Chondrocyte (in vitro differentiated cells): ENCODE measurements at regions not wholly inside any gene's neighbourhood (a gene's known extent, or its start where the extent isn't known, plus 50 kb on each side); places are given as distances from the start of the nearest gene placed in this dataset.

Experiments used
- DNase-seq: peaks from one replicate; pipeline ENCODE4 v3.0.0; 2021; ENCODE audit warnings: mixed read lengths, low spot score
- H3K27ac Mint-ChIP-seq: one replicate; pipeline ENCODE4 v1.8.0; 2021; ENCODE audit warnings: mild to moderate bottlenecking, moderate library complexity, mixed read lengths; ENCODE audit not compliant: unreplicated experiment
- H3K27me3 Mint-ChIP-seq: 2 replicates; pipeline ENCODE4 v1.8.0; 2021; ENCODE audit warnings: low read depth, mixed read lengths
- H3K36me3 Mint-ChIP-seq: 2 replicates; pipeline ENCODE4 v1.8.0; 2021; ENCODE audit warnings: low read depth, mixed read lengths
- H3K4me1 Mint-ChIP-seq: 2 replicates; pipeline ENCODE4 v1.8.0; 2021; ENCODE audit warnings: low read depth, mild to moderate bottlenecking, mixed read lengths
- H3K4me3 Mint-ChIP-seq: one replicate; pipeline ENCODE4 v1.8.0; 2021; ENCODE audit warnings: mild to moderate bottlenecking, moderate library complexity, mixed read lengths; ENCODE audit not compliant: unreplicated experiment
- H3K9me3 Mint-ChIP-seq: 2 replicates; pipeline ENCODE4 v1.8.0; 2021; ENCODE audit warnings: low read depth, mixed read lengths
- TF ChIP-seq, protein P1 (sequence below): fragments of 200-600 bp; sonication (generic); IDR thresholded peaks from 2 replicates; pipeline ENCODE4 v1.5.0; 2021; ENCODE audit warnings: antibody characterized with exemption, mild to moderate bottlenecking, moderate library complexity

- Mint-ChIP-seq H3K36me3 (no peaks in the 10 kb centered on the region), H3K9me3 (peaks cover 2% of the 10 kb centered on the region)
- DNase-seq, result no peak
Measured at GRCh38 chr7:113774182-113774807, 144.5 kb downstream of the PPP1R3A start.

GRCh38 chr7:113770146-113770738, 148.6 kb downstream of the PPP1R3A start:
- no peak overlapping the region for H3K4me3 Mint-ChIP-seq
- H3K27ac Mint-ChIP-seq, result no peak overlapping the region
- H3K27me3 Mint-ChIP-seq, result no peaks in the 10 kb centered on the region
- no peaks in the 10 kb centered on the region for H3K36me3 Mint-ChIP-seq
- no peak for DNase-seq
- H3K4me1 Mint-ChIP-seq, result peaks cover 21% of the 10 kb centered on the region
- peaks cover 2% of the 10 kb centered on the region for H3K9me3 Mint-ChIP-seq
- TF ChIP-seq, protein P1, sequence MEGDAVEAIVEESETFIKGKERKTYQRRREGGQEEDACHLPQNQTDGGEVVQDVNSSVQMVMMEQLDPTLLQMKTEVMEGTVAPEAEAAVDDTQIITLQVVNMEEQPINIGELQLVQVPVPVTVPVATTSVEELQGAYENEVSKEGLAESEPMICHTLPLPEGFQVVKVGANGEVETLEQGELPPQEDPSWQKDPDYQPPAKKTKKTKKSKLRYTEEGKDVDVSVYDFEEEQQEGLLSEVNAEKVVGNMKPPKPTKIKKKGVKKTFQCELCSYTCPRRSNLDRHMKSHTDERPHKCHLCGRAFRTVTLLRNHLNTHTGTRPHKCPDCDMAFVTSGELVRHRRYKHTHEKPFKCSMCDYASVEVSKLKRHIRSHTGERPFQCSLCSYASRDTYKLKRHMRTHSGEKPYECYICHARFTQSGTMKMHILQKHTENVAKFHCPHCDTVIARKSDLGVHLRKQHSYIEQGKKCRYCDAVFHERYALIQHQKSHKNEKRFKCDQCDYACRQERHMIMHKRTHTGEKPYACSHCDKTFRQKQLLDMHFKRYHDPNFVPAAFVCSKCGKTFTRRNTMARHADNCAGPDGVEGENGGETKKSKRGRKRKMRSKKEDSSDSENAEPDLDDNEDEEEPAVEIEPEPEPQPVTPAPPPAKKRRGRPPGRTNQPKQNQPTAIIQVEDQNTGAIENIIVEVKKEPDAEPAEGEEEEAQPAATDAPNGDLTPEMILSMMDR, result no peak

More at GRCh38 chr7:113774182-113774807, 144.5 kb downstream of the PPP1R3A start:
- TF ChIP-seq, protein P1, result peak; percentile 94
- Mint-ChIP-seq H3K4me1 (peaks cover 17% of the 10 kb centered on the region), H3K27me3 (no peaks in the 10 kb centered on the region), H3K4me3 (no peak overlapping the region), H3K27ac (peak overlapping the region; percentile 84)

- no peak overlapping the region for H3K27ac Mint-ChIP-seq
- peaks cover 2% of the 10 kb centered on the region for H3K9me3 Mint-ChIP-seq
- H3K36me3 Mint-ChIP-seq, result no peaks in the 10 kb centered on the region
- TF ChIP-seq, protein P1, result no peak
- H3K4me3 Mint-ChIP-seq, result no peak overlapping the region
- no peaks in the 10 kb centered on the region for H3K27me3 Mint-ChIP-seq
- DNase-seq, result no peak
- peaks cover 22% of the 10 kb centered on the region for H3K4me1 Mint-ChIP-seq
Measured at GRCh38 chr7:113768387-113768786, 150.4 kb downstream of the PPP1R3A start.

DNA sequence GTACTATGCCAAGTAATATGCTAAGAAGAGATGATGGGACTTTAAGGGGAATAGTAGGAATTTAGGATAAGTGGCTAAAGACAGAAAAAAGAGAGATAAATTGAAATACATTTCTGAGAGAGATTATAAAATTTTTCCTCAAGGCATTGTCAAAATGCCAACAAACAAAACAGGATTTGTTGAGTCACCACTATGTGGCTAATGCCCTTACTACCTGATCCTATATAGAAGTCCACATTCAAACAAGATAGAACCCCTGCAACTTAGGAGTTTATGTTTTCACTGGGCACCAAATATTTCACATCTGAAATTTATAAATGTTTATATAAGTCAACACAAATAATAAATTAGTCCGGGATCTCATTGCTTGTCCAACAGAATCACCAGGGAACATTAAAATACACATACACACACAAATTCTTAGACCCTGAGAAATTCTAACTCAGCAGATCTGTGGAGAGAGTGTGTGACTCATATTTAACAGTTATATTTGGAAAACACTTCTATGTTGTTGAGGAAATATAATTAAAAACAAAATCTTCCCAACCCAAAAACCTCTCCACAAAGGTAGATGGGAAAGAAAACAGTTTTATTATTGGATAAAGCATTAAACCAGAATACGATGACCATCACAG, 154.3 kb downstream of the PPP1R3A start:
- H3K4me1 Mint-ChIP-seq, result peaks cover 25% of the 10 kb centered on the region
- H3K27ac Mint-ChIP-seq, result peak overlapping the region; percentile 22
- H3K4me3 Mint-ChIP-seq, result no peak overlapping the region
- H3K9me3 Mint-ChIP-seq, result no peaks in the 10 kb centered on the region
- TF ChIP-seq, protein P1, result no peak
- H3K27me3 Mint-ChIP-seq, result no peaks in the 10 kb centered on the region
- no peak for DNase-seq
- no peaks in the 10 kb centered on the region for H3K36me3 Mint-ChIP-seq

GRCh38 chr7:113763226-113763625, 155.6 kb downstream of the PPP1R3A start:
- Mint-ChIP-seq H3K36me3 (no peaks in the 10 kb centered on the region), H3K4me1 (peaks cover 17% of the 10 kb centered on the region), H3K9me3 (peaks cover 2% of the 10 kb centered on the region), H3K27me3 (no peaks in the 10 kb centered on the region), H3K27ac (no peak overlapping the region), H3K4me3 (no peak overlapping the region)
- no peak for DNase-seq
- TF ChIP-seq, protein P1, result no peak
